ENCODE measurements at regions not wholly inside any gene's neighbourhood (a gene's known extent, or its start where the extent isn't known, plus 50 kb on each side); places are given as distances from the start of the nearest gene placed in this dataset.

- TF ChIP-seq CTCF (IDR thresholded peaks at IDR 0.05 in 8 of 11, conservative IDR thresholded peaks at IDR 0.05 in 3 of 11) (no peak), POLR2A (IDR thresholded peaks at IDR 0.05) (no peak), POLR2AphosphoS5 (IDR thresholded peaks at IDR 0.05) (no peak)
Measured at GRCh38 chr3:117018655-117019054, 309.1 kb downstream of the TUSC7 start.

All from spleen (tissue), 7 donors.